HG03558 (cell line): ENCODE measurements at regions not wholly inside any gene's neighbourhood (a gene's known extent, or its start where the extent isn't known, plus 50 kb on each side); places are given as distances from the start of the nearest gene placed in this dataset.

ENCODE experiments used
- ATAC-seq: cut with Tn5 transposase; IDR thresholded peaks from one replicate; pipeline ENCODE4 v1.9.1; 2021; ENCODE audit warnings: moderate number of reproducible peaks; ENCODE audit not compliant: unreplicated experiment; ENCODE audit errors: extremely low read depth

- no peak for ATAC-seq
These were observed 984.6 kb upstream of the TENM3 start for GRCh38 chr4:181258569-181258968.

DNA sequence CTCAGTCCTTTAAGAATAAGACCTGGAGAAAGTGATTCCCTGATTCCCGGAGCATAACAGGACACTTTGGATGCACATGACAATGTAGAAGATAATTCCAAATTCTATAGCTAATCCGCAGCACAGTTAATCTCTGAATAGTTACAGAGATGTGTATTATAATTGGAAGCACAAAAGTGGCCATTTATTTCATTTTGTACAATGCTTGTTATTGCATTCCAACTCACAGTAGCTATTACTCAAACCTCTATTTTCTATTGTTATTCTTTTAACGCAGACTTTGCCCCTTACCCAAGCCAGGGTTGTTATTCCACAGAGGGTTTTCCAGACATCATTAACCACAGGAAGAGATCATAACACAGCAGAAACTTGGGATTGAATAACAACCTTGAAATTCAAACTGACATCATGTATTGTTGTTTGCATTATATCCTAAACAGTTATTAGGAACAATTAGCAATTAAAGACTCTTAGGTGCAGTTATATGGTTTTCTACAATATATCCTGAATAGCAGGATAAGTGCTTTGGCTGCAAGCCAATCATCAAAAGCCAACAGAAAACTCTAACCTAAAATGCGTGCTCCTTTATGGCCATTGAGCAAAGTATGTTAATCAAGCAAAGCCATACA lies 984.0 kb upstream of the TENM3 start:
- ATAC-seq = no peak

DNA sequence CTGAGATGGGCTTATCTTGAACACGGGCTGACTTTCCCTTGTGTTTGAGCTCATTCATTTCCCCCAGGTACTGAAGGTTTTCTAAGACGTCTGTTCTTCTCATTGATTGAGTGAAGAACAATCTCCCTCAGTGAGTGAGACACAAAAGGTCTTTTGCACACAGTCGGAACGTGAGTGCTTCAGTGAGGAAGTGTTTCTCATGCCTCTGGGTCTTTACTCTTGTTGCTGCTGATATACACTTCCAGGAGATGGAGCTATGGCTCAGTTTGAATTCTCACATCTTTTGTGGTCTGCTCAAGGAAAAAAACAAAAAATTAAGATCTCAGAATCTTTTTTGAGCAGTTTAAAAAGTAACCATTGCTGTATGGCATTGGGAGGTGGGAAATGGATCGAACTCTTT lies 981.9 kb upstream of the TENM3 start:
- no peak for ATAC-seq

DNA sequence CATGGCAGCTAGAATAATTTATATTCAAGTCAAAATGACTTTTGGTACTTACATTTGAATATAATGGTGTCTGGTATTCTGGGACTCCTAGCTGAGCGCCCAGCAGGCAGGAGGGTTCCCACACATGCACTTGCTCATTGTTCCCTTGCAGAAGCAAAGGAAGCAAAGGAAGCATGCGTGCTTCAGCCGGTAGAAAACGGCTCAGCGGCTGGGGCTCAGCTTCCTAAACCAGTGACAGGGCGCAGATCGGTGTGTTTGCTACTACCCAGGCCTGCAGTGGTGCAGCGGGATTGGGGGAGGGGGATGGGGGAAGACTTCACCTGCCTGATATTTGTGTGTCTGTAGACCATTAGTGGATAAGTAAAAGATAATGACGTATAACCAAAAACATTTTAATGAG lies 978.3 kb upstream of the TENM3 start:
- ATAC-seq = no peak

GRCh38 chr4:181265370-181265769 lies 977.8 kb upstream of the TENM3 start:
- ATAC-seq = no peak

- no peak for ATAC-seq
These were observed 972.0 kb upstream of the TENM3 start for GRCh38 chr4:181271116-181271640.

GRCh38 chr4:181272422-181272821 lies 970.8 kb upstream of the TENM3 start:
- ATAC-seq = no peak

- ATAC-seq = no peak
These were observed 964.3 kb upstream of the TENM3 start for GRCh38 chr4:181278941-181279340.

- ATAC-seq = no peak
These were observed 961.8 kb upstream of the TENM3 start for GRCh38 chr4:181281451-181281850.

DNA sequence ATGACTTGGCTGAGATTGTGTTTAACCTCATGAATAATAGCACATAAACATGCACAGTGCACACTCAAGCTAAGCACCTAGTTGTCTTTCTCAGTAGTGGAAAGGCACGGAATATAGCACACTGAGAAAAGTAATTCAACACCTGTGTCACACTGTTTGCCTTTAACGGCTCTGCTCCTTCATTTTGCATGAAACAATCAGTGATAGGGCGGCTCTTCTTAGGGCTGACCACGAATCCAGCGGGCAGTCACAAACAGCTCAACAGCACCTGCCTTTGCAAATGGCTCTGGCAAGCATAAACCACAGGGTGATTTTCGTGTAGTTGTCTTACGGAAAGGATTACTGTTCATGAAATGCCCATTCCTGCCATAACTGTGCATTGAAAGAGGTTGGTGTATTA lies 954.0 kb upstream of the TENM3 start:
- no peak for ATAC-seq

DNA sequence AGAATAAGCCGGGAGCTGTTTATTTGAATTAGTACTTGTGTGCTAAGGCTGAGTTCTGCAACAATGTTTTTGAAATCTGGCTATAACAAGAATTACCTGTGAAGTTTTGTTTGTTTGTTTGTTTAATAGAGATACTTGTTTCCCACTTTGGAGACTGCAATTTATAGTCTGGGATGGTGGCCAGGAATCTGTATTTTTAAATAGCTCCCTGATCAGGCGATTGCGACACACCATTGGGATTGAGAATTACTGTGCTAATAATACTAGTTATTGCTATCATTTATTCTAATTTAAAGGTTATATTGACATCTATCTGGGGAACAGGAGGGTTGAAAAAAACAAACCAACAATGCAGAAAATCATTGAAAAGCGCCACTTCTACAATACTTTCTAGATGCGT lies 951.6 kb upstream of the TENM3 start:
- no peak for ATAC-seq

DNA sequence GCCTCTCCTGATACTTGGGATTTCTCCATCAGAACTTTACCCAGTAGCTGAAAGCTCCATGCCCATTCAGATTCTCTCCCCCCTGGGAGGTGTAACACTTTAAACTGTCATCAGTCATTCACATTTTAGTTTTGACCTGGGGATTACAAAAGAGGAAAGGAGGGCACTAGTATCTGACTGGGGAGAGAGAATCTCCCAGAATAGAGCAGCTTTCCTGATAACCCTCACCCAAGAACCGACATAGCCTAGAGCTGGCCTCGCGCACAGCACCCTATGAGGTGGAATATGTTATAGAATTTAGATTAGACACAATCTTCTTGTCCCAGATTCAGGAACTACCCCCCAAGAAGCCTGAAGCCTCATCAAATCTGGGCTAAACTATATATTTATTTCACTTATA lies 950.2 kb upstream of the TENM3 start:
- no peak for ATAC-seq

GRCh38 chr4:181293541-181293940 lies 949.7 kb upstream of the TENM3 start:
- ATAC-seq = no peak

GRCh38 chr4:181294421-181294820 lies 948.8 kb upstream of the TENM3 start:
- no peak for ATAC-seq

- ATAC-seq = no peak
These were observed 941.2 kb upstream of the TENM3 start for GRCh38 chr4:181301735-181302710.

DNA sequence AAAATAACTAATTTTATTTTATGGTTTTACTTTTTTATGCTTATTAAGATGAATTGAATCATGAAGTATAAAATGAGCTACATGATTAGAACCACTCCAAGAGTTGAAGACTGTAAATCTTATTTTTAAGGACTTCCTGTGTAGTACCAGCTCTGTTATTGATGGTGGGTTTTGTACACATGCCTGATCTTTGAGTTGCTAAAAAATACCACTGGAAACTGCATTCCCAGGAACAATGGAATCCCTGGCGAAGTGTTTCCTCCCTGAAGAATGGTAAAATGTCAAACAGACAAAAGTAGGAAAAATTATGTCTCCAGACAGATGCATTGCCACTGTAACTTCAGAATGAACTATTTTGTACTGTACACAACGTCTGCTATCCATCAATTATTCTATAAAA lies 935.4 kb upstream of the TENM3 start:
- ATAC-seq = no peak

- no peak for ATAC-seq
These were observed 934.5 kb upstream of the TENM3 start for GRCh38 chr4:181308476-181309312.

DNA sequence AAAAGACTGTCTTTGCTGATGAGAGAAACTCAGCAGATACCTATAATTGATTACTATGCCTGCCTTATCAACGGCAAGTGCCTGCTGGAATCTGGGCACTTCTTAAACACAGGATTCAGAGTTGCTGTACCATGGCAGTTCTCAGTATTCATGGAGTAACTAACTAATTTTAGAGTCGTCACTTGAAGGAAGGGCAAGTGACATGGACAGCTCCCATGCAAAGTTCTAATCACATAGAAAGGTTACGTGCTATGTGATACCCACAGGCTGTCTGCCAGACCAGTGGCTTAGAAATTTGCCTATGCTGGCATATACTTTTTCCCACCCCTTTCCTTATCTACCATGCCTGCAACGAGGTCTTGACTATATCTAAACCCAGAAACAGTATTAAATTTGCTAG lies 931.1 kb upstream of the TENM3 start:
- ATAC-seq = no peak

DNA sequence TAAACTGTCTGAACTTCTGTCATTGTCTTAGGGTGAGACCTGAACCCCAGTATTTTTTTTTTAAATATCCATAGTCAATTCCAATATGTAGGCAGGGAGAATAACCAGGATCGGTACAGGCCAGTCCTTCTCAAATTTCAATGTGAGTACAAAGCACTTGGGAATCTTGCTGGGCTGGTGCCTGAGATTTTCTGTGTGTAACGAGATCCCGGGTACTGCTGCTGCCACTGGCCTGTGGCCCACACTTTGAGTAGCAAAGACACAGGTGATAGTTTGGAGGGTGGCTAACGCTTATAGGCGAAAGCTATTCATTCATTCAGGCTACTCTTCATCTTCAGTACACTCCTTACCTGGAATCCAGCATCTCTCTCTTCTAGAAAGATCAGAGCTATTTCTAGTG lies 923.6 kb upstream of the TENM3 start:
- ATAC-seq = no peak

DNA sequence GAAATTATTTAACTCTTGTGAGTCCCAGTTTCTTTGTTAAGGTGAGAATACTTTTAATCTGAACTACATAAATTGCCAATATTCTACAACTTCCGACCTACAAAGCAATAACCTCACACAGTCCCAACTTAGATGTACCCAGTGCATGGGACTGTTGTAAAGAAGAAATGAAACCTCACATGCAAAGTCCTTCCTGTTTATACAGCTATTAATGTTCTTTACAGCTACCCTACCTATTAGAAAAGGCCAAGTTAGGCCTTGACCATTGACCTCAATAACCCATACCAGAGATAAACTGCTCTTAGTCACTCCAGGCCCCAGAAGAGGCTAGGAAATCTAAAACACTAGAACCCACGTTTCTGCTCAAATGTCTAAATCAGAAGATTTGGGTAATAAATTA lies 920.1 kb upstream of the TENM3 start:
- no peak for ATAC-seq
